Neural crest cell (in vitro differentiated cells): ENCODE measurements at regions not wholly inside any gene's neighbourhood (a gene's known extent, or its start where the extent isn't known, plus 50 kb on each side); places are given as distances from the start of the nearest gene placed in this dataset.

Experiments used
- DNase-seq: peaks from one replicate; pipeline ENCODE4 v3.0.0; 2021; ENCODE audit warnings: low read depth, mixed read lengths, low spot score
- H3K27ac Mint-ChIP-seq: one replicate; pipeline ENCODE4 v1.8.0; 2021; ENCODE audit warnings: mild to moderate bottlenecking, mixed read lengths; ENCODE audit not compliant: unreplicated experiment
- H3K27me3 Mint-ChIP-seq: 2 replicates; pipeline ENCODE4 v1.8.0; 2021; ENCODE audit warnings: low read depth, mild to moderate bottlenecking, mixed read lengths
- H3K36me3 Mint-ChIP-seq: 2 replicates; pipeline ENCODE4 v1.8.0; 2021; ENCODE audit warnings: low read depth, mild to moderate bottlenecking, mixed read lengths
- H3K4me1 Mint-ChIP-seq: 2 replicates; pipeline ENCODE4 v1.8.0; 2021; ENCODE audit warnings: mixed read lengths
- H3K4me3 Mint-ChIP-seq: one replicate; pipeline ENCODE4 v1.8.0; 2021; ENCODE audit warnings: mild to moderate bottlenecking, mixed read lengths
- H3K9me3 Mint-ChIP-seq: 2 replicates; pipeline ENCODE4 v1.8.0; 2021; ENCODE audit warnings: mixed read lengths
- TF ChIP-seq, protein P1 (sequence below): fragments of 200-600 bp; sonication (generic); conservative IDR thresholded peaks from 2 replicates; pipeline ENCODE4 v1.5.0; 2021; ENCODE audit warnings: antibody characterized with exemption, mild to moderate bottlenecking

GRCh38 chr21:41689289-41689583 lies 77.6 kb downstream of the RIPK4 start:
- Mint-ChIP-seq H3K27me3 (peaks cover 4% of the 10 kb centered on the region), H3K9me3 (peaks cover 6% of the 10 kb centered on the region), H3K4me3 (no peak overlapping the region), H3K36me3 (no peaks in the 10 kb centered on the region), H3K4me1 (peaks cover 22% of the 10 kb centered on the region), H3K27ac (no peak overlapping the region)
- no peak for DNase-seq
- TF ChIP-seq, protein P1, sequence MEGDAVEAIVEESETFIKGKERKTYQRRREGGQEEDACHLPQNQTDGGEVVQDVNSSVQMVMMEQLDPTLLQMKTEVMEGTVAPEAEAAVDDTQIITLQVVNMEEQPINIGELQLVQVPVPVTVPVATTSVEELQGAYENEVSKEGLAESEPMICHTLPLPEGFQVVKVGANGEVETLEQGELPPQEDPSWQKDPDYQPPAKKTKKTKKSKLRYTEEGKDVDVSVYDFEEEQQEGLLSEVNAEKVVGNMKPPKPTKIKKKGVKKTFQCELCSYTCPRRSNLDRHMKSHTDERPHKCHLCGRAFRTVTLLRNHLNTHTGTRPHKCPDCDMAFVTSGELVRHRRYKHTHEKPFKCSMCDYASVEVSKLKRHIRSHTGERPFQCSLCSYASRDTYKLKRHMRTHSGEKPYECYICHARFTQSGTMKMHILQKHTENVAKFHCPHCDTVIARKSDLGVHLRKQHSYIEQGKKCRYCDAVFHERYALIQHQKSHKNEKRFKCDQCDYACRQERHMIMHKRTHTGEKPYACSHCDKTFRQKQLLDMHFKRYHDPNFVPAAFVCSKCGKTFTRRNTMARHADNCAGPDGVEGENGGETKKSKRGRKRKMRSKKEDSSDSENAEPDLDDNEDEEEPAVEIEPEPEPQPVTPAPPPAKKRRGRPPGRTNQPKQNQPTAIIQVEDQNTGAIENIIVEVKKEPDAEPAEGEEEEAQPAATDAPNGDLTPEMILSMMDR, result no peak

DNA sequence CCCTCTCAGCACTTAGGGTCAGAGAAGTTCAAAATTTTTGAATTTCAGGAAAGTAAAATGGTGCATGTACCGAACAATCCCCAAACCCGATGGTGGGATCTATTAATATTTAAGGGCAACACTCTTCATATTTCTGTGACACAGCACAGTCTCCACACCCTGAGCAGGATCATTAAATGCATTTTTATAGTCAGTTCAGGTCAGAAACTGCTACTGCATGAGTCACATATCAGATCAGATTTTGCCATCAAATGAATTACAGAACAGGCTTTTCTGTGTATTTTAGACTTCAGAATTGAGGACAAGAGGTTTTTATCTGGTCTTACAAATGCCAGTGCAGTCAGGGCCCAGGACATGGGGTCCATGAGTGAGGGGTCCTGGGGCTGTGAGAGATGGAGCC lies 79.2 kb downstream of the RIPK4 start:
- H3K9me3 Mint-ChIP-seq, result peaks cover 2% of the 10 kb centered on the region
- H3K4me3 Mint-ChIP-seq, result no peak overlapping the region
- peaks cover 26% of the 10 kb centered on the region for H3K4me1 Mint-ChIP-seq
- TF ChIP-seq, protein P1, result no peak
- H3K36me3 Mint-ChIP-seq, result no peaks in the 10 kb centered on the region
- peaks cover 4% of the 10 kb centered on the region for H3K27me3 Mint-ChIP-seq
- no peak overlapping the region for H3K27ac Mint-ChIP-seq
- DNase-seq, result no peak

GRCh38 chr21:41686664-41687063 lies 80.2 kb downstream of the RIPK4 start:
- H3K4me1 Mint-ChIP-seq, result peaks cover 26% of the 10 kb centered on the region
- H3K27ac Mint-ChIP-seq, result no peak overlapping the region

GRCh38 chr21:41685511-41686149 lies 81.2 kb downstream of the RIPK4 start:
- H3K4me1 Mint-ChIP-seq, result peaks cover 26% of the 10 kb centered on the region
- H3K27ac Mint-ChIP-seq, result no peak overlapping the region
- TF ChIP-seq, protein P1, result no peak
- H3K4me3 Mint-ChIP-seq, result no peak overlapping the region
- DNase-seq, result no peak
- no peaks in the 10 kb centered on the region for H3K36me3 Mint-ChIP-seq
- H3K27me3 Mint-ChIP-seq, result no peaks in the 10 kb centered on the region
- peaks cover 2% of the 10 kb centered on the region for H3K9me3 Mint-ChIP-seq

More at GRCh38 chr21:41686664-41687063, 80.2 kb downstream of the RIPK4 start:
- no peak for DNase-seq
- H3K4me3 Mint-ChIP-seq, result no peak overlapping the region
- H3K36me3 Mint-ChIP-seq, result no peaks in the 10 kb centered on the region
- TF ChIP-seq, protein P1, result no peak
- H3K27me3 Mint-ChIP-seq, result peaks cover 4% of the 10 kb centered on the region
- H3K9me3 Mint-ChIP-seq, result peaks cover 2% of the 10 kb centered on the region

DNA sequence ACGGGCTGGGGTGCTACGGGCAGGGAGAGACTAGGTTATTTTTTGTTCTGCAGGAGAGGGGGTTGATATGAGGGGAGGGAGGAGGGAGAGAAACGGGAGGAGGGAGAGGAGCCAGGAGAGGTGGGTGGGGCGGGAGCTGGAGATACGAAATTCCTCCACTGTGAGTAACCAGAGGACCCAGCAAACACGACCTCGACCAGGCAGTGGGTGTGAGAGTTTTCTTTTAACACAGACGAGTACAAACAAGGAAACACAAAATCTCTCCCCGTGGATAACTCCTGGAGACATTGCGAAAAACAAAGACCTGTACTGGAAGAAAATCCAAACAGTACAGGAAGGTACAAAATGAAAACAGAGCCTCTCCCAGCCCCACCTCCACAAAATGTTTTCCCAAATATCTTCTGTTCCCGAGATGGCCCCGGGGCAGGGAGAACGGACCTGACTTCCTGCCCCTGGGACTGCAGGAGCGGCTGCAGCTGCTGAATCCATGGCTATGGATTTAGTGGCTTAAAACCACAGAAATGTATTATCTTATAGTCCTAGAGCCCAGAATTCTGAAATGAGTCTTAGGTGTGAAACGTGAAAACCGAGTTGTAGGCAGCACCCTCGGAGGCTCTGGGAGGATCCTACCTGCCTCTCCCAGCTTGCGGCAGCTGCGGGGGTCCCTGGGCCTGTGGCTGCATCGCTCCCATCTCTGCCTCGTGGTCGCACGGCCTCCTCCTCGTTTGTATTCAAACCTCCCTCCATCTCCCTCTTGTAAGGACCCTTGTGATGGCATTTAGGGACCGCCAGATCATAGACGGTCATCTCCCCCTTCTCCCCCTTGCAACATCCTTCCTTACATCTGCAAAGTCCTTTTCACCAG lies 82.2 kb downstream of the RIPK4 start:
- Mint-ChIP-seq H3K9me3 (peaks cover 2% of the 10 kb centered on the region), H3K27ac (no peak overlapping the region), H3K4me1 (peaks cover 26% of the 10 kb centered on the region), H3K27me3 (no peaks in the 10 kb centered on the region), H3K36me3 (no peaks in the 10 kb centered on the region), H3K4me3 (no peak overlapping the region)
- TF ChIP-seq, protein P1, result no peak
- no peak for DNase-seq
